ENCODE measurements at regions not wholly inside any gene's neighbourhood (a gene's known extent, or its start where the extent isn't known, plus 50 kb on each side); places are given as distances from the start of the nearest gene placed in this dataset.

- DNase-seq (ENCODE audit: low read depth), result no peak
- H3K4me3 ChIP-seq (ENCODE audit: low read depth, low read length), result no peak overlapping the region
- TF ChIP-seq CTCF (IDR thresholded peaks at IDR 0.05; ENCODE audit: low read depth, low read length, missing control alignments), result no peak
These were observed 165.6 kb upstream of the ZNF462 start for GRCh38 chr9:106697390-106697749.

GRCh38 chr9:106697750-106698502 lies 165.0 kb upstream of the ZNF462 start:
- DNase-seq (ENCODE audit: low read depth), result no peak
- no peak for TF ChIP-seq CTCF (IDR thresholded peaks at IDR 0.05; ENCODE audit: low read depth, low read length, missing control alignments)
- no peak overlapping the region for H3K4me3 ChIP-seq (ENCODE audit: low read depth, low read length)

- no peak for DNase-seq (ENCODE audit: low read depth)
- no peak for TF ChIP-seq CTCF (IDR thresholded peaks at IDR 0.05; ENCODE audit: low read depth, low read length, missing control alignments)
- H3K4me3 ChIP-seq (ENCODE audit: low read depth, low read length), result no peak overlapping the region
These were observed 162.3 kb upstream of the ZNF462 start for GRCh38 chr9:106700676-106701075.

- no peak overlapping the region for H3K4me3 ChIP-seq (ENCODE audit: low read depth, low read length)
- DNase-seq (ENCODE audit: low read depth), result no peak
- no peak for TF ChIP-seq CTCF (IDR thresholded peaks at IDR 0.05; ENCODE audit: low read depth, low read length, missing control alignments)
These were observed 161.4 kb upstream of the ZNF462 start for GRCh38 chr9:106701611-106702010.

- no peak for DNase-seq (ENCODE audit: low read depth)
- no peak overlapping the region for H3K4me3 ChIP-seq (ENCODE audit: low read depth, low read length)
- TF ChIP-seq CTCF (IDR thresholded peaks at IDR 0.05; ENCODE audit: low read depth, low read length, missing control alignments), result no peak
These were observed 158.8 kb upstream of the ZNF462 start for GRCh38 chr9:106704056-106704615.

- no peak for DNase-seq (ENCODE audit: low read depth)
- no peak overlapping the region for H3K4me3 ChIP-seq (ENCODE audit: low read depth, low read length)
- TF ChIP-seq CTCF (IDR thresholded peaks at IDR 0.05; ENCODE audit: low read depth, low read length, missing control alignments), result no peak
These were observed 155.7 kb upstream of the ZNF462 start for GRCh38 chr9:106707291-106707690.

Data from GM12864 (cell line).